ENCODE measurements at regions not wholly inside any gene's neighbourhood (a gene's known extent, or its start where the extent isn't known, plus 50 kb on each side); places are given as distances from the start of the nearest gene placed in this dataset.

DNA sequence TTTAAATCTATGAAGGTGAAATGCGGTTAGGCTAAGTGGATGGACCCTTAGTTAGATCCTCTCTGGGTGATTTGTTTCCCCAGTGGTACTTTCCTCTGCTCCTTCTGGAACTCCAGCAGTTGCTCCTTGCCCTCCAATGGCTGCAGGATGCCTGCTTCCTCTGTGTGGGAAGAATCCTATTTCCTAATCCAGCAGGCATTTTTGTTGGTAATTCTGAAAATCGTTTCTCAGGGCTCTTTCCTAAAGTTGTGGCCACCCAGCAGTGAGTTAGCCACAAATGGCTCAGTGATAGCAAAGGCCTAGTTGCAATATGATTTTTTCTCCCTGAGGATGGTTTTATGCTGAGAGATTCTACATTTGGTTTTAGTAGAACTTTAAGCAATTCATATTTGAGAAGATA is 332.3 kb upstream of the C2CD4B start:
- no peaks in the 10 kb centered on the region for H3K9me3 ChIP-seq (ENCODE audit: insufficient read depth, low read length)
- no peaks in the 10 kb centered on the region for H3K27me3 ChIP-seq (ENCODE audit: low read depth, low read length)
- H4K20me1 ChIP-seq (ENCODE audit: insufficient read depth, low read length): no peaks in the 10 kb centered on the region
- no peak overlapping the region for H3K4me2 ChIP-seq (ENCODE audit: low read length)
- no peak overlapping the region for H2AFZ ChIP-seq (ENCODE audit: low read depth, low read length)
- H3K4me3 ChIP-seq (ENCODE audit: low read length): no peak overlapping the region
- no peak overlapping the region for H3K9ac ChIP-seq (ENCODE audit: low read length)
- no peaks in the 10 kb centered on the region for H3K79me2 ChIP-seq (ENCODE audit: low read length)
- no peak for TF ChIP-seq EZH2phosphoT487 (IDR thresholded peaks at IDR 0.05; ENCODE audit: low read depth)
- TF ChIP-seq, protein P1, sequence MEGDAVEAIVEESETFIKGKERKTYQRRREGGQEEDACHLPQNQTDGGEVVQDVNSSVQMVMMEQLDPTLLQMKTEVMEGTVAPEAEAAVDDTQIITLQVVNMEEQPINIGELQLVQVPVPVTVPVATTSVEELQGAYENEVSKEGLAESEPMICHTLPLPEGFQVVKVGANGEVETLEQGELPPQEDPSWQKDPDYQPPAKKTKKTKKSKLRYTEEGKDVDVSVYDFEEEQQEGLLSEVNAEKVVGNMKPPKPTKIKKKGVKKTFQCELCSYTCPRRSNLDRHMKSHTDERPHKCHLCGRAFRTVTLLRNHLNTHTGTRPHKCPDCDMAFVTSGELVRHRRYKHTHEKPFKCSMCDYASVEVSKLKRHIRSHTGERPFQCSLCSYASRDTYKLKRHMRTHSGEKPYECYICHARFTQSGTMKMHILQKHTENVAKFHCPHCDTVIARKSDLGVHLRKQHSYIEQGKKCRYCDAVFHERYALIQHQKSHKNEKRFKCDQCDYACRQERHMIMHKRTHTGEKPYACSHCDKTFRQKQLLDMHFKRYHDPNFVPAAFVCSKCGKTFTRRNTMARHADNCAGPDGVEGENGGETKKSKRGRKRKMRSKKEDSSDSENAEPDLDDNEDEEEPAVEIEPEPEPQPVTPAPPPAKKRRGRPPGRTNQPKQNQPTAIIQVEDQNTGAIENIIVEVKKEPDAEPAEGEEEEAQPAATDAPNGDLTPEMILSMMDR (IDR thresholded peaks at IDR 0.05; ENCODE audit: low read depth, low read length): no peak
- H3K27ac ChIP-seq (ENCODE audit: low read length): no peak overlapping the region
- H3K36me3 ChIP-seq (replicated peaks; ENCODE audit: low read depth, low read length): no peaks in the 10 kb centered on the region
- H3K4me1 ChIP-seq (ENCODE audit: low read length): no peaks in the 10 kb centered on the region

DNA sequence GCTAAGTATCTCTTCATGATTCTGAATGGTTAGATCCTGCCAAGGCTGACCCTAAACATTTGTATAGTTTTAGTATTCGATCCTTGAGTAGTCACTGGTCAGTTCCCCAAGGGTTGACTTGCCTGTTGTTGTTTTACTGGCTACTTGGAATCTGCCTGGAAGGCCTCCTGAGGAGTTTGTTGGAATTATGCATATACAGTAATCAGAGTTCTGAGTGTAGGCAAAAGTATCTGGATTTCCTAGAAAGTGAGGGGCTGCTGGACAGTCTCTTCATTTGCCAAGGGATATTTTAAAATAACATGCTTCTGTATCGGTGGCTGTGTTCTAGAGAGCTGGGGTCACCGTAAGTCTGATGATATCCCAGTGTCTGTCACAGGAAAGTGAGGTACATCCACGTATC is 333.2 kb upstream of the C2CD4B start:
- Histone ChIP-seq H3K36me3 (replicated peaks; ENCODE audit: low read depth, low read length) (no peaks in the 10 kb centered on the region), H3K27ac (ENCODE audit: low read length) (no peak overlapping the region), H4K20me1 (ENCODE audit: insufficient read depth, low read length) (no peaks in the 10 kb centered on the region)

DNA sequence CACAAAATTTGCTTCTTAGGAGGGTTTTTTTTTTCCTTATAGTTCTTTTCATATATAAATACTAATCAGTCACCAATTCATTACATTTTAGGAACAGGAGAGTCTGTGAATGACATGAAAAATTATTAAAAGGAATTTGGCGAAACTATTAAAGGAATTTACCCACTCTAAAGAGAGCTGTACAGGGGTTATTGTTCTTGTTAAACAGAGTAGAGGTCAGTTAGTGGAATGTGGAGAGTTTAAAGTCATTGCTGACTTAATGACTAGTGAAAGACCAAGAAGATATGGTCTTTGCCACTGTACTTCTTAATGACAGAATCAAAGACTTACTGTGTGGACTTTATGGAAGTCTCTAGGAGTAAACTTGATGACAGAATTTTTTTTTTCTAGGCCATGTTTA is 333.6 kb upstream of the C2CD4B start:
- Histone ChIP-seq H3K4me1 (ENCODE audit: low read length) (peaks cover 5% of the 10 kb centered on the region), H3K9ac (ENCODE audit: low read length) (no peak overlapping the region), H3K27me3 (ENCODE audit: low read depth, low read length) (no peaks in the 10 kb centered on the region), H4K20me1 (ENCODE audit: insufficient read depth, low read length) (no peaks in the 10 kb centered on the region), H3K9me3 (ENCODE audit: insufficient read depth, low read length) (no peaks in the 10 kb centered on the region), H3K27ac (ENCODE audit: low read length) (no peak overlapping the region), H3K36me3 (replicated peaks; ENCODE audit: low read depth, low read length) (no peaks in the 10 kb centered on the region), H2AFZ (ENCODE audit: low read depth, low read length) (no peak overlapping the region), H3K4me3 (ENCODE audit: low read length) (no peak overlapping the region), H3K79me2 (ENCODE audit: low read length) (no peaks in the 10 kb centered on the region), H3K4me2 (ENCODE audit: low read length) (no peak overlapping the region)
- TF ChIP-seq EZH2phosphoT487 (IDR thresholded peaks at IDR 0.05; ENCODE audit: low read depth): no peak
- TF ChIP-seq, protein P1 (IDR thresholded peaks at IDR 0.05; ENCODE audit: low read depth, low read length): no peak

More for the DNA sequence above, 333.2 kb upstream of the C2CD4B start:
- Histone ChIP-seq H3K27me3 (ENCODE audit: low read depth, low read length) (no peaks in the 10 kb centered on the region), H3K9me3 (ENCODE audit: insufficient read depth, low read length) (no peaks in the 10 kb centered on the region), H3K79me2 (ENCODE audit: low read length) (no peaks in the 10 kb centered on the region), H3K4me2 (ENCODE audit: low read length) (no peak overlapping the region), H3K4me1 (ENCODE audit: low read length) (peaks cover 1% of the 10 kb centered on the region), H3K4me3 (ENCODE audit: low read length) (no peak overlapping the region), H2AFZ (ENCODE audit: low read depth, low read length) (no peak overlapping the region), H3K9ac (ENCODE audit: low read length) (no peak overlapping the region)
- no peak for TF ChIP-seq EZH2phosphoT487 (IDR thresholded peaks at IDR 0.05; ENCODE audit: low read depth)
- TF ChIP-seq, protein P1 (IDR thresholded peaks at IDR 0.05; ENCODE audit: low read depth, low read length): no peak

DNA sequence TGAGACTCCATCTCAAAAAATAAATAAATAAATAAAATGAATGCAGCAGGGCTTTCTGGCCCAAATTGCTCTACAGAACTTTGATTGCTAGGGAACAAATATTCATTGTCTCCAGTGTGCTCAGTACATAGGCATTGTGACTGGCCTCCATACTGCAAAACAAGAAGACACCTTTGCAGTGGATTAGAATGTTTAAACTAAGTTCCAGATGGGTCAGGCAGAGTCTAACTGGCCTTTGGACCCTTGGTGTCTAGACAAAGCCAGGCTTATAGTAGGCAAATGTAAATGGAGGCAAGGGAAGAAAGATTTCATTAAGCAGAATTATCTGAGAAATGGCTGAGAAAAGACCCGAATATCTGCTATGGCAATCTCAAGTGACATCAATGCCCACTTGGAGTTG is 335.2 kb upstream of the C2CD4B start:
- no peak overlapping the region for H3K4me3 ChIP-seq (ENCODE audit: low read length)
- no peaks in the 10 kb centered on the region for H3K9me3 ChIP-seq (ENCODE audit: insufficient read depth, low read length)
- no peaks in the 10 kb centered on the region for H4K20me1 ChIP-seq (ENCODE audit: insufficient read depth, low read length)
- no peak overlapping the region for H3K27ac ChIP-seq (ENCODE audit: low read length)
- no peaks in the 10 kb centered on the region for H3K36me3 ChIP-seq (replicated peaks; ENCODE audit: low read depth, low read length)
- no peak for TF ChIP-seq EZH2phosphoT487 (IDR thresholded peaks at IDR 0.05; ENCODE audit: low read depth)
- TF ChIP-seq, protein P1 (IDR thresholded peaks at IDR 0.05; ENCODE audit: low read depth, low read length): no peak
- H3K4me1 ChIP-seq (ENCODE audit: low read length): peaks cover 5% of the 10 kb centered on the region
- no peaks in the 10 kb centered on the region for H3K79me2 ChIP-seq (ENCODE audit: low read length)
- no peaks in the 10 kb centered on the region for H3K27me3 ChIP-seq (ENCODE audit: low read depth, low read length)
- H3K4me2 ChIP-seq (ENCODE audit: low read length): no peak overlapping the region
- H3K9ac ChIP-seq (ENCODE audit: low read length): no peak overlapping the region
- H2AFZ ChIP-seq (ENCODE audit: low read depth, low read length): no peak overlapping the region

Data from OCI-LY3 (cell line).